CD4-positive, alpha-beta T cell treated with Interleukin-10 for 1 hour (primary cell): ENCODE measurements at regions not wholly inside any gene's neighbourhood (a gene's known extent, or its start where the extent isn't known, plus 50 kb on each side); places are given as distances from the start of the nearest gene placed in this dataset.
"Not testable (repeated sequence)": the region's sequence is repeated elsewhere in the genome, so short reads cannot be mapped to it uniquely, and the experiment has no call there.

Experiments
- DNase-seq: peaks from one replicate; pipeline ENCODE4 v3.0.0-alpha.2; 2020

- no peak for DNase-seq
These were observed 944.8 kb downstream of the DNAH5 start for GRCh38 chr5:12999667-13000066.

- DNase-seq: no peak
These were observed 959.3 kb downstream of the DNAH5 start for GRCh38 chr5:12985142-12985541.

GRCh38 chr5:12974856-12975255, 969.6 kb downstream of the DNAH5 start:
- no peak for DNase-seq

GRCh38 chr5:12965804-12966203, 978.7 kb downstream of the DNAH5 start:
- no peak for DNase-seq

GRCh38 chr5:12959713-12960112, 984.8 kb downstream of the DNAH5 start:
- no peak for DNase-seq

GRCh38 chr5:12952409-12952808, 992.1 kb downstream of the DNAH5 start:
- DNase-seq: no peak

- DNase-seq: no peak
These were observed 992.6 kb downstream of the DNAH5 start for GRCh38 chr5:12951846-12952245.

GRCh38 chr5:12947379-12947778, 997.1 kb downstream of the DNAH5 start:
- DNase-seq: no peak

- DNase-seq: not testable (repeated sequence)
These were observed 999.0 kb downstream of the DNAH5 start for GRCh38 chr5:12945477-12945876.

GRCh38 chr5:12936221-12936620, 1008.3 kb downstream of the DNAH5 start:
- no peak for DNase-seq

GRCh38 chr5:12934722-12935121, 1009.8 kb downstream of the DNAH5 start:
- no peak for DNase-seq

- no peak for DNase-seq
These were observed 1016.3 kb upstream of the CTNND2 start for GRCh38 chr5:12920527-12920926.

GRCh38 chr5:12911156-12911555, 1006.9 kb upstream of the CTNND2 start:
- DNase-seq: no peak

- no peak for DNase-seq
These were observed 1006.4 kb upstream of the CTNND2 start for GRCh38 chr5:12910641-12911040.

- no peak for DNase-seq
These were observed 998.4 kb upstream of the CTNND2 start for GRCh38 chr5:12902611-12903010.

- DNase-seq: no peak
These were observed 997.5 kb upstream of the CTNND2 start for GRCh38 chr5:12901696-12902095.

GRCh38 chr5:12896086-12896485, 991.8 kb upstream of the CTNND2 start:
- DNase-seq: no peak

- DNase-seq: no peak
These were observed 980.8 kb upstream of the CTNND2 start for GRCh38 chr5:12885018-12885417.

- DNase-seq: no peak
These were observed 979.1 kb upstream of the CTNND2 start for GRCh38 chr5:12883395-12883794.

- peak; percentile 3 for DNase-seq
These were observed 972.5 kb upstream of the CTNND2 start for GRCh38 chr5:12876541-12877298.

- peak; percentile 16 for DNase-seq
These were observed 966.8 kb upstream of the CTNND2 start for GRCh38 chr5:12870872-12871539.

GRCh38 chr5:12865529-12865928, 961.3 kb upstream of the CTNND2 start:
- DNase-seq: no peak

GRCh38 chr5:12861886-12862654, 957.8 kb upstream of the CTNND2 start:
- DNase-seq: no peak

GRCh38 chr5:12856105-12856504, 951.9 kb upstream of the CTNND2 start:
- not testable (repeated sequence) for DNase-seq
